ENCODE measurements at regions not wholly inside any gene's neighbourhood (a gene's known extent, or its start where the extent isn't known, plus 50 kb on each side); places are given as distances from the start of the nearest gene placed in this dataset.
A peak's percentile ranks its signal among the peaks of the same experiment; 100 is the strongest.

DNA sequence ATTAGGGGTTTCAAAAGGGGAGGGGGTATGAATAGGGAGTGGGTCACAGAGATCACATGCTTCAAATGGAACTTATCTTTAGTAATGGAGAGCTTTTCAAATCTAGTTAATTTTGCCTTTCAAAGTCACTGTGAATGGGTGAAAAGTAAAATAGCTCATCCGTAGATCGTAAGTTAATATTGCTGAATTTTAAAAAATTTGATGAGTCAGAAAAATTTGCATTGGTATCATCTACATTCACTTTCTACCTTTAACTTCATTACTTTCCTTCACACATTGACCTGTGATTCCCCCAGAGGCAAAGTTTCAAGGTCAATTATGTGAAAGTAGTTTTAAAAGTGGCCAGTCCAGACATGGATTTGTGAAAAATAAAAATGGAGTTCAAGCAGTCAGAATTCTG, 139.0 kb upstream of the SLC35B3 start:
- Histone ChIP-seq H3K23ac (ENCODE audit: low read depth, low read length) (no peak overlapping the region), H3K9me3 (ENCODE audit: control insufficient read depth, insufficient read depth, low read length) (peaks cover 6% of the 10 kb centered on the region), H3K4me3 (ENCODE audit: insufficient read depth, low read depth, low read length) (no peak overlapping the region), H3K36me3 (ENCODE audit: control insufficient read depth, insufficient read depth, low read length) (no peaks in the 10 kb centered on the region), H4K20me1 (ENCODE audit: insufficient read depth, low read length) (no peaks in the 10 kb centered on the region), H3K9ac (ENCODE audit: low read depth, low read length) (no peak overlapping the region), H3K4me2 (ENCODE audit: low read depth, low read length) (no peak overlapping the region), H4K91ac (ENCODE audit: insufficient read depth, low read depth, low read length) (no peak overlapping the region), H3K9me1 (ENCODE audit: insufficient read depth, low read length) (no peaks in the 10 kb centered on the region), H4K8ac (ENCODE audit: low read depth in 2 of 2, low read length in 2 of 2) (no peak overlapping the region), H2BK15ac (ENCODE audit: low read depth, low read length) (no peak overlapping the region), H2BK120ac (ENCODE audit: low read depth, low read length) (no peak overlapping the region), H3K79me1 (ENCODE audit: low read depth in 1 of 2, low read length in 2 of 2) (no peaks in the 10 kb centered on the region), H2AK9ac (replicated peaks; ENCODE audit: low read depth, low read length, poor library complexity) (no peak overlapping the region), H2AK5ac (ENCODE audit: low read depth, low read length) (no peak overlapping the region), H4K5ac (ENCODE audit: low read depth, low read length) (no peak overlapping the region), H3K27me3 (ENCODE audit: control insufficient read depth, insufficient read depth, low read length) (no peaks in the 10 kb centered on the region), H3K4ac (ENCODE audit: low read depth, low read length) (no peak overlapping the region), H2BK5ac (ENCODE audit: low read depth, low read length, poor library complexity, severe bottlenecking) (no peak overlapping the region), H3K27ac (ENCODE audit: insufficient read depth, low read length) (no peak overlapping the region), H3K4me1 (ENCODE audit: control insufficient read depth, insufficient read depth, low read length) (no peaks in the 10 kb centered on the region), H3K14ac (replicated peaks; ENCODE audit: low read depth, low read length) (no peak overlapping the region), H3K56ac (ENCODE audit: extremely low read depth, insufficient read depth, low read length) (no peak overlapping the region), H2BK20ac (ENCODE audit: low read depth, low read length) (no peak overlapping the region), H3K18ac (ENCODE audit: low read depth, low read length) (no peak overlapping the region), H2AFZ (replicated peaks; ENCODE audit: low read length, poor library complexity) (no peak overlapping the region)
- TF ChIP-seq, protein P1, sequence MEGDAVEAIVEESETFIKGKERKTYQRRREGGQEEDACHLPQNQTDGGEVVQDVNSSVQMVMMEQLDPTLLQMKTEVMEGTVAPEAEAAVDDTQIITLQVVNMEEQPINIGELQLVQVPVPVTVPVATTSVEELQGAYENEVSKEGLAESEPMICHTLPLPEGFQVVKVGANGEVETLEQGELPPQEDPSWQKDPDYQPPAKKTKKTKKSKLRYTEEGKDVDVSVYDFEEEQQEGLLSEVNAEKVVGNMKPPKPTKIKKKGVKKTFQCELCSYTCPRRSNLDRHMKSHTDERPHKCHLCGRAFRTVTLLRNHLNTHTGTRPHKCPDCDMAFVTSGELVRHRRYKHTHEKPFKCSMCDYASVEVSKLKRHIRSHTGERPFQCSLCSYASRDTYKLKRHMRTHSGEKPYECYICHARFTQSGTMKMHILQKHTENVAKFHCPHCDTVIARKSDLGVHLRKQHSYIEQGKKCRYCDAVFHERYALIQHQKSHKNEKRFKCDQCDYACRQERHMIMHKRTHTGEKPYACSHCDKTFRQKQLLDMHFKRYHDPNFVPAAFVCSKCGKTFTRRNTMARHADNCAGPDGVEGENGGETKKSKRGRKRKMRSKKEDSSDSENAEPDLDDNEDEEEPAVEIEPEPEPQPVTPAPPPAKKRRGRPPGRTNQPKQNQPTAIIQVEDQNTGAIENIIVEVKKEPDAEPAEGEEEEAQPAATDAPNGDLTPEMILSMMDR (conservative IDR thresholded peaks at IDR 0.05; ENCODE audit: low read depth, low read length): no peak
- no peak for TF ChIP-seq MXI1 (IDR thresholded peaks at IDR 0.05; ENCODE audit: borderline replicate concordance, low read depth, low read length)
- peak; percentile 60 for TF ChIP-seq MAFK (IDR thresholded peaks at IDR 0.05; ENCODE audit: low read depth, low read length)
- no peak for TF ChIP-seq CHD1 (IDR thresholded peaks at IDR 0.05; ENCODE audit: low read depth, low read length)
- TF ChIP-seq RCOR1 (IDR thresholded peaks at IDR 0.05; ENCODE audit: insufficient replicate concordance, low read length): no peak
- POLR2A ChIA-PET (ENCODE audit: unreplicated experiment): no interaction called here
- no TSS peak for BruUV-seq (replicated peaks)
- dilution Hi-C loops (cut with HindIII; ENCODE audit: low sequenced_read_pairs, unreplicated experiment) (no loop called here), in situ Hi-C loops (cut with MboI; ENCODE audit: low sequenced_read_pairs) (no loop called here), intact Hi-C loops (cut with micrococcal nuclease) (no loop called here)
- DNase-seq (no peak), ATAC-seq (ENCODE audit: low read depth) (no peak)
- WGBS, 2 experiments (ENCODE audit: extremely low coverage in 2 of 2, insufficient read length in 1 of 2): no CpG with 5 or more reads among the region's 2 CpGs
- CTCF ChIA-PET: no interaction called here
